SK-N-SH (cell line): ENCODE measurements at regions not wholly inside any gene's neighbourhood (a gene's known extent, or its start where the extent isn't known, plus 50 kb on each side); places are given as distances from the start of the nearest gene placed in this dataset.

Source experiments
- CTCF ChIA-PET: fragments of 300-600, 350-600 bp; formaldehyde crosslinking; extraction: SDS; loops from one replicate; lab custom pipeline; 2021; lab: Yijun Ruan, JAX
- POLR2A ChIA-PET: fragments of 350-600 bp; sonication (Branson Sonifier 250); formaldehyde crosslinking; extraction: SDS; loops from one replicate; lab custom pipeline; 2020; ENCODE audit warnings: antibody characterized with exemption, inconsistent platforms; lab: Yijun Ruan, JAX
- DNase-seq: peaks from one replicate; pipeline ENCODE4 v3.0.0; 2012
- H2AFZ ChIP-seq: fragments of 200-600 bp; sonication (generic); 2 replicates; pipeline ENCODE4 v1.8.1; 2016; ENCODE audit warnings: antibody characterized with exemption, mild to moderate bottlenecking, low read depth
- H3F3A ChIP-seq: fragments of 200-600 bp; sonication (generic); replicated peaks from 2 replicates; pipeline ENCODE3; 2016; ENCODE audit warnings: antibody characterized with exemption, mild to moderate bottlenecking; ENCODE audit not compliant: insufficient read depth
- H3K27ac ChIP-seq, 2 experiments: fragments of 200-500 bp in 1 of 2; fragments of 200-600 bp in 1 of 2; sonication (Bioruptor generic) in 1 of 2; sonication (generic), shearing (Covaris generic) in 1 of 2; 2 replicates each; pipeline versions ENCODE4 v1.5.1 to v1.6.1; 2014 to 2016; ENCODE audit warnings: low read depth in 2 of 2, inconsistent platforms in 1 of 2, low read length in 1 of 2, mild to moderate bottlenecking in 1 of 2, mixed read lengths in 1 of 2
- H3K27me3 ChIP-seq: fragments of 200-600 bp; sonication (generic), shearing (Covaris generic); 2 replicates; pipeline ENCODE4 v1.6.1; 2016; ENCODE audit warnings: mixed run types; ENCODE audit not compliant: insufficient read depth
- H3K36me3 ChIP-seq, 2 experiments: fragments of 200-500 bp in 1 of 2; fragments of 200-600 bp in 1 of 2; sonication (Bioruptor generic) in 1 of 2; sonication (generic) in 1 of 2; replicated peaks in 1 of 2; 2 replicates each; pipeline versions ENCODE3 to v1.5.1; 2014 to 2016; ENCODE audit warnings: low read length in 1 of 2, mild to moderate bottlenecking in 1 of 2; ENCODE audit not compliant: insufficient read depth in 2 of 2, control insufficient read depth in 1 of 2
- H3K4me1 ChIP-seq, 2 experiments: fragments of 200-500 bp in 1 of 2; fragments of 200-600 bp in 1 of 2; sonication (Bioruptor generic) in 1 of 2; sonication (generic), shearing (Covaris generic) in 1 of 2; 2 replicates each; pipeline versions ENCODE4 v1.5.1 to v1.6.1; 2014 to 2016; ENCODE audit warnings: low read depth in 1 of 2, low read length in 1 of 2, mixed run types in 1 of 2; ENCODE audit not compliant: insufficient read depth in 2 of 2, control insufficient read depth in 1 of 2
- H3K4me2 ChIP-seq: fragments of 200-600 bp; sonication (generic), shearing (Covaris generic); 2 replicates; pipeline ENCODE4 v1.6.1; 2017; ENCODE audit warnings: mixed run types
- H3K4me3 ChIP-seq, 2 experiments: fragments of 200-500 bp in 1 of 2; fragments of 200-600 bp in 1 of 2; sonication (Bioruptor generic) in 1 of 2; sonication (generic), shearing (Covaris generic) in 1 of 2; 2 replicates each; pipeline versions ENCODE4 v1.5.1 to v1.8.1; 2014 to 2016; ENCODE audit warnings: low read depth in 2 of 2, inconsistent platforms in 1 of 2, low read length in 1 of 2, mild to moderate bottlenecking in 1 of 2, mixed read lengths in 1 of 2, moderate library complexity in 1 of 2
- H3K79me2 ChIP-seq: fragments of 200-600 bp; sonication (generic); 2 replicates; pipeline ENCODE4 v1.8.1; 2017; ENCODE audit warnings: mild to moderate bottlenecking; ENCODE audit not compliant: insufficient read depth
- H3K9ac ChIP-seq: fragments of 200-600 bp; sonication (generic); 2 replicates; pipeline ENCODE4 v1.6.1; 2017; ENCODE audit warnings: mixed run types
- H3K9me2 ChIP-seq: fragments of 200-600 bp; sonication (generic); 2 replicates; pipeline ENCODE4 v1.6.1; 2017; ENCODE audit warnings: mixed run types
- H3K9me3 ChIP-seq: fragments of 200-600 bp; sonication (generic); 2 replicates; pipeline ENCODE4 v1.6.1; 2017; ENCODE audit warnings: mixed run types, mild to moderate bottlenecking, moderate library complexity
- H4K20me1 ChIP-seq: fragments of 200-600 bp; sonication (generic); 2 replicates; pipeline ENCODE4 v1.6.1; 2017; ENCODE audit warnings: mild to moderate bottlenecking, mixed run types; ENCODE audit not compliant: insufficient read depth
- CHD2 ChIP-seq: fragments of 150-350 bp; IDR thresholded peaks from 2 replicates; pipeline ENCODE4 v1.6.1; 2018; ENCODE audit warnings: low read length; ENCODE audit not compliant: partially characterized antibody
- ELF1 ChIP-seq: IDR thresholded peaks from 2 replicates; pipeline ENCODE4 v1.4.0; 2012
- EP300 ChIP-seq, 2 experiments: IDR thresholded peaks; 2 replicates each; pipeline versions ENCODE4 v1.4.0 to v1.6.1; 2012; ENCODE audit warnings: borderline replicate concordance in 1 of 2, low read depth in 1 of 2, low read length in 1 of 2
- GATA2 ChIP-seq: sonication (generic); formaldehyde crosslinking; IDR thresholded peaks from 2 replicates; pipeline ENCODE4 v1.5.0; 2020; ENCODE audit warnings: mild to moderate bottlenecking, missing genetic modification reagents
- IRF3 ChIP-seq: fragments of 150-350 bp; IDR thresholded peaks from 2 replicates; pipeline ENCODE4 v1.6.1; 2016; ENCODE audit warnings: mild to moderate bottlenecking, low read depth, low read length
- MXI1 ChIP-seq: IDR thresholded peaks from 2 replicates; pipeline ENCODE4 v1.6.1; 2012; ENCODE audit warnings: mild to moderate bottlenecking, low read depth, low read length, improper control_type of control experiment
- PBX3 ChIP-seq: IDR thresholded peaks from 2 replicates; pipeline ENCODE4; 2012
- REST ChIP-seq: IDR thresholded peaks from 2 replicates; pipeline ENCODE4 v1.6.1; 2012; ENCODE audit warnings: mild to moderate bottlenecking, low read depth, low read length, moderate library complexity
- TAF1 ChIP-seq: IDR thresholded peaks from 2 replicates; pipeline ENCODE4 v1.6.1; 2012; ENCODE audit warnings: low read depth, mild to moderate bottlenecking, low read length, moderate library complexity, borderline replicate concordance
- USF2 ChIP-seq: fragments of 150-350 bp; IDR thresholded peaks from 2 replicates; pipeline ENCODE4 v1.6.1; 2017; ENCODE audit warnings: antibody characterized with exemption, low read length, low read depth, borderline replicate concordance
- WGBS: methylation state at CpG from one replicate; pipeline ENCODE4 v1.1.6; 2017; ENCODE audit warnings: low lambda C conversion rate; 5-methylcytosine and 5-hydroxymethylcytosine counted together

- no peak overlapping the region for H3K9ac ChIP-seq
- no peaks in the 10 kb centered on the region for H4K20me1 ChIP-seq
- no peaks in the 10 kb centered on the region for H3K36me3 ChIP-seq
- ChIA-PET CTCF (no interaction called here), POLR2A (no interaction called here)
- no peak overlapping the region for H3K4me2 ChIP-seq
- no peaks in the 10 kb centered on the region for H3K79me2 ChIP-seq
- H3K4me3 ChIP-seq, result no peak overlapping the region
- 46% methylated on average over 7 of the region's 7 CpGs for WGBS
- H3K27ac ChIP-seq, result no peak overlapping the region
- TF ChIP-seq IRF3 (no peak), ELF1 (no peak), GATA2 (CRISPR knock-in tag) (no peak), REST (no peak), TAF1 (no peak)
- TF ChIP-seq, all 33 proteins: peak for 0
- Histone ChIP-seq H3K27me3 (no peaks in the 10 kb centered on the region), H2AFZ (no peak overlapping the region), H3K9me3 (no peaks in the 10 kb centered on the region), H3F3A (no peaks in the 10 kb centered on the region), H3K9me2 (no peaks in the 10 kb centered on the region), H3K4me1 (no peaks in the 10 kb centered on the region)
- DNase-seq, result no peak
Measured at GRCh38 chr9:88237479-88237961, 99.2 kb upstream of the SPATA31C2 start.

GRCh38 chr9:88236511-88237478 is 98.5 kb upstream of the SPATA31C2 start:
- Histone ChIP-seq H3K79me2 (no peaks in the 10 kb centered on the region), H3K27me3 (no peaks in the 10 kb centered on the region), H3K4me2 (no peak overlapping the region), H3K36me3 (no peaks in the 10 kb centered on the region), H3K9me2 (no peaks in the 10 kb centered on the region), H3K4me1 (no peaks in the 10 kb centered on the region), H3K9ac (no peak overlapping the region), H2AFZ (no peak overlapping the region), H3K4me3 (no peak overlapping the region), H3K9me3 (no peaks in the 10 kb centered on the region), H3F3A (no peaks in the 10 kb centered on the region), H3K27ac (no peak overlapping the region), H4K20me1 (no peaks in the 10 kb centered on the region)
- TF ChIP-seq USF2 (no peak), PBX3 (no peak), EP300 (IDR thresholded peaks at IDR 0.05; ENCODE audit: borderline replicate concordance in 1 of 2, low read depth in 1 of 2, low read length in 1 of 2) (no peak), MXI1 (no peak), CHD2 (no peak)
- DNase-seq, result no peak
- CTCF ChIA-PET, result no interaction called here
- WGBS, result 56% methylated on average over 16 of the region's 18 CpGs
- POLR2A ChIA-PET, result no interaction called here
